Right atrium auricular region (tissue), 2 donors: ENCODE measurements at regions not wholly inside any gene's neighbourhood (a gene's known extent, or its start where the extent isn't known, plus 50 kb on each side); places are given as distances from the start of the nearest gene placed in this dataset.

Experiments
- DNase-seq: peaks from one replicate; pipeline ENCODE4 v3.0.0-alpha.2; 2019; ENCODE audit warnings: low spot score
- H3K27ac ChIP-seq, 2 donors: fragments of 200-600 bp; sonication (generic); 1 replicate in 1 of 2; 2 replicates in 1 of 2; pipeline ENCODE4 v1.5.1; 2016 to 2019
- H3K27me3 ChIP-seq, 2 donors: fragments of 200-600 bp; sonication (generic); one replicate each; pipeline versions ENCODE4 v1.5.1 to v1.6.0; 2017 to 2019
- H3K36me3 ChIP-seq: fragments of 200-600 bp; sonication (generic); one replicate; pipeline ENCODE4 v1.5.1; 2016
- H3K4me1 ChIP-seq, 2 donors: fragments of 200-600 bp; sonication (generic); one replicate each; pipeline versions ENCODE4 v1.5.1 to v1.6.0; 2017 to 2019
- H3K4me3 ChIP-seq, 2 donors: fragments of 200-600 bp; sonication (generic); 1 replicate in 1 of 2; 2 replicates in 1 of 2; pipeline ENCODE4 v1.5.1; 2017 to 2019; ENCODE audit warnings: mild to moderate bottlenecking in 1 of 2, moderate library complexity in 1 of 2
- H3K9me3 ChIP-seq, 2 donors: fragments of 200-600 bp; sonication (generic); one replicate each; pipeline ENCODE4 v1.5.1; 2019
- CTCF ChIP-seq, 2 donors: fragments of 200-600 bp; sonication (generic); IDR thresholded peaks; one replicate each; pipeline ENCODE4 v1.5.1; 2019; ENCODE audit warnings: antibody characterized with exemption in 2 of 2

GRCh38 chr13:111919286-111919685 is 147.7 kb upstream of the SOX1 start:
- no peak for DNase-seq
- Histone ChIP-seq H3K4me3 (no peak overlapping the region), H3K27ac (no peak overlapping the region), H3K4me1 (no peaks in the 10 kb centered on the region), H3K27me3 (no peaks in the 10 kb centered on the region), H3K9me3 (no peaks in the 10 kb centered on the region), H3K36me3 (no peaks in the 10 kb centered on the region)
- no peak for TF ChIP-seq CTCF (IDR thresholded peaks at IDR 0.05)

- Histone ChIP-seq H3K27me3 (no peaks in the 10 kb centered on the region), H3K9me3 (no peaks in the 10 kb centered on the region), H3K4me3 (no peak overlapping the region), H3K4me1 (no peaks in the 10 kb centered on the region), H3K36me3 (no peaks in the 10 kb centered on the region), H3K27ac (no peak overlapping the region)
- TF ChIP-seq CTCF (IDR thresholded peaks at IDR 0.05) = no peak
- DNase-seq = no peak
Measured at GRCh38 chr13:111919849-111920248, 147.1 kb upstream of the SOX1 start.

- Histone ChIP-seq H3K4me3 (no peak overlapping the region), H3K27ac (no peak overlapping the region), H3K36me3 (no peaks in the 10 kb centered on the region), H3K9me3 (no peaks in the 10 kb centered on the region), H3K4me1 (no peaks in the 10 kb centered on the region), H3K27me3 (no peaks in the 10 kb centered on the region)
- no peak for DNase-seq
- TF ChIP-seq CTCF (IDR thresholded peaks at IDR 0.05) = no peak
Measured at GRCh38 chr13:111920306-111920931, 146.5 kb upstream of the SOX1 start.

GRCh38 chr13:111920932-111921705 is 145.8 kb upstream of the SOX1 start:
- no peaks in the 10 kb centered on the region for H3K36me3 ChIP-seq
- no peak for TF ChIP-seq CTCF (IDR thresholded peaks at IDR 0.05)
- no peaks in the 10 kb centered on the region for H3K4me1 ChIP-seq
- no peak overlapping the region for H3K4me3 ChIP-seq
- H3K27me3 ChIP-seq = no peaks in the 10 kb centered on the region
- no peak for DNase-seq
- H3K27ac ChIP-seq = no peak overlapping the region
- H3K9me3 ChIP-seq = no peaks in the 10 kb centered on the region

- DNase-seq = no peak
- Histone ChIP-seq H3K4me1 (no peaks in the 10 kb centered on the region), H3K4me3 (no peak overlapping the region), H3K27me3 (no peaks in the 10 kb centered on the region), H3K36me3 (no peaks in the 10 kb centered on the region), H3K9me3 (no peaks in the 10 kb centered on the region), H3K27ac (no peak overlapping the region)
- no peak for TF ChIP-seq CTCF (IDR thresholded peaks at IDR 0.05)
Measured at GRCh38 chr13:111922086-111922485, 144.9 kb upstream of the SOX1 start.
